Erythroblast (primary cell): ENCODE measurements at regions not wholly inside any gene's neighbourhood (a gene's known extent, or its start where the extent isn't known, plus 50 kb on each side); places are given as distances from the start of the nearest gene placed in this dataset.

Experiments
- GATA1 ChIP-seq: IDR thresholded peaks from 2 replicates; pipeline ENCODE4 v1.6.1; 2011; ENCODE audit warnings: low read depth, mild to moderate bottlenecking, control low read depth, low read length, moderate library complexity
- POLR2A ChIP-seq: IDR thresholded peaks from 2 replicates; pipeline ENCODE4 v1.6.1; 2011; ENCODE audit warnings: mild to moderate bottlenecking, low read length

DNA sequence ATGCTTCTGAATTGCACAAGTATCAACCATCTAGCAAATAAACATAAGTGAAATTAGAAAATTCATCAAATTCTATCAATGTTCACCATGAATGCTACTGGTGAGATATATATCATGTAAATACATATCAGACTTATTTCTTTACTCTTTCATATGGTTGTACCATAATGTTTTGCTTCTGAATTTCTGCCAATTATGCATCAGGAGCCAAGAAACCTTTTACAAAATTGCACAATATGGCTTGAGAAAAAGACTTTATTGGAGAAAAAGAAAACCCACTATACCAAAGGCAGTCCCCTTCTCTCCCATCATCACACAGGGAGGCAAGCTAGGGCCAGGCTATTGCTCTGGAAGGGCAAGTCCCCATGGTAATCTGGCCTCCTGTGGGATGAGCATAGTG, 402.6 kb downstream of the C6orf118 start:
- TF ChIP-seq POLR2A (no peak), GATA1 (no peak)
